Adrenal gland (tissue), 9 donors: ENCODE measurements at regions not wholly inside any gene's neighbourhood (a gene's known extent, or its start where the extent isn't known, plus 50 kb on each side); places are given as distances from the start of the nearest gene placed in this dataset.

Experiments
- DNase-seq, 7 donors: peaks; one replicate each; pipeline ENCODE4 v3.0.0-alpha.2; 2019 to 2020
- H3K27ac ChIP-seq, 5 donors: fragments of 200-600 bp; sonication (generic) in 4 of 5; 1 replicate in 3 of 5; 2 replicates in 2 of 5; pipeline versions ENCODE4 v1.5.1 to v1.8.0; 2016 to 2020; ENCODE audit warnings: mild to moderate bottlenecking in 1 of 5
- H3K27me3 ChIP-seq: fragments of 200-600 bp; 2 replicates; pipeline ENCODE4 v1.8.0; 2021
- H3K36me3 ChIP-seq, 2 donors: fragments of 200-600 bp; replicated peaks in 1 of 2; 1 replicate in 1 of 2; 2 replicates in 1 of 2; pipeline versions ENCODE4 v1.5.1 to v1.8.0; 2018 to 2022
- H3K4me1 ChIP-seq, 2 donors: fragments of 200-600 bp; replicated peaks in 1 of 2; 1 replicate in 1 of 2; 2 replicates in 1 of 2; pipeline versions ENCODE4 v1.5.1 to v1.8.0; 2018 to 2021
- H3K4me3 ChIP-seq, 4 donors: fragments of 200-600 bp; sonication (generic) in 3 of 4; one replicate each; pipeline ENCODE4 v1.5.1; 2016 to 2018
- H3K9me3 ChIP-seq, 3 donors: fragments of 200-600 bp; sonication (generic) in 1 of 3; replicated peaks in 1 of 3; 1 replicate in 2 of 3; 2 replicates in 1 of 3; pipeline versions ENCODE4 v1.5.1 to v1.8.0; 2016 to 2021
- CTCF ChIP-seq, 6 experiments: fragments of 450-650 bp in 4 of 6; fragments of 200-600 bp in 2 of 6; sonication (generic) in 1 of 6; IDR thresholded peaks; 1 replicate in 5 of 6; 2 replicates in 1 of 6; pipeline versions ENCODE4 v1.5.1 to v1.8.0; 2016 to 2021; ENCODE audit warnings: antibody characterized with exemption in 6 of 6, mild to moderate bottlenecking in 2 of 6, moderate library complexity in 1 of 6
- POLR2A ChIP-seq, 2 donors: fragments of 450-650 bp; IDR thresholded peaks; one replicate each; pipeline ENCODE4 v1.6.1; 2017; ENCODE audit warnings: antibody characterized with exemption in 2 of 2, mild to moderate bottlenecking in 2 of 2, moderate library complexity in 1 of 2
- WGBS, 4 donors: extraction: QIAGEN DNeasy Blood & Tissue Kit in 2 of 4; methylation state at CpG; one replicate each; pipeline versions ENCODE4 v1.1.5 to v1.1.7; 2013 to 2017; 5-methylcytosine and 5-hydroxymethylcytosine counted together
- intact Hi-C, 2 donors: fragments of 100-400 bp; cut with DNase I; formaldehyde crosslinking; loops; one replicate each; pipeline versions ENCODE4 v1.14.1 to v1.15.0; 2022 to 2023
- donor health status: healthy with polysubstance abuse.
- donor health status: Bipolar disorder and iron deficiency.
- donor health status: DM: yes; HTN: yes; CAD: no.
- donor health status: DM: no; HTN: no; CAD: no.
- donor health status: DM: no; HTN: no; CAD: no.

DNA sequence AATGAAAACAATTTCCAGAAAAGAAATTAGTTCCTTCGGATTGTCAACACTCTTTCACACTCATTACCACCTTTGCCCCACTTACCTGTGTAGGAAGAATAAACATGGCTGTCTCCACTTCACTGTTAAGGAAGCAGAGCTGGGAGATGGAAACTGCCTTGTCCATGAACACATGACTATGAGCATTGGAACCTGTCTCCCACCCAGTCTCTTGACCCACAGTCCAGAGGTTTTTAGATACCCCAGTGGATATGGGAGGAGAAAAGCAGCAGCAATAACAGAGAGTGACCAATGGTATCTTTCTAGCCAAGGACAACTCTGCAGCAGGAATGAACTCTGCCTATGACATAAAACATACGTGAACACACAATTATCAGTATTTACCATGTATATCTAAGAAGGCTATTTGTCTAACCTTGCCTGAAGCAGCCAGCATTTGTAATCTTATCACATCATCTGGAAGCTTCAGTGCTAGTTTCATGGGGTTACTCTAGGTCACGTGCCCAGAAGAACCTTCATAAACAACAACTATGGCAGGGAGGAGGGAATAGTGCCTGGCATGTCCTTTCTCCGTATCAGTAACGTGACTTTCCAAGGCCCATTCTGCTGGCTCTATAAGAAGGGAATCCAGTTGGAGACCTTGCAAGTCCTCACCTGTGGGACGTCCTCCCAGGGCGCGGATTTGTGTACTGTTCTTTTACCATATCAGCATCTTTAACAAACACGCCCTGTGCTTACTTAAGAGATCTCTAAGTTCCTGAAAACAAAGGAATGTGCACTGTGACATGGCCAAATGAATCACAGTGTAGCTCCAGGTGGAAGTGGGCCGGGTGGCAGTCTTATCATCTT is 221.8 kb upstream of the UBL3 start:
- H3K27me3 ChIP-seq, result no peaks in the 10 kb centered on the region
- no peaks in the 10 kb centered on the region for H3K4me1 ChIP-seq
- DNase-seq, result peak in 2 of 7 donors; percentile 14 to 25
- 43 to 58% (median 52%) methylated on average over 10 of the region's 10 CpGs for WGBS, 4 donors
- H3K4me3 ChIP-seq, result no peak overlapping the region
- H3K9me3 ChIP-seq, result no peaks in the 10 kb centered on the region
- H3K27ac ChIP-seq, result no peak overlapping the region
- TF ChIP-seq CTCF (IDR thresholded peaks at IDR 0.05) (no peak), POLR2A (IDR thresholded peaks at IDR 0.05) (no peak)
- intact Hi-C loops, result no loop called here
- no peaks in the 10 kb centered on the region for H3K36me3 ChIP-seq

- TF ChIP-seq CTCF (IDR thresholded peaks at IDR 0.05) (no peak), POLR2A (IDR thresholded peaks at IDR 0.05) (no peak)
- Histone ChIP-seq H3K27me3 (peaks cover 5% of the 10 kb centered on the region), H3K9me3 (no peaks in the 10 kb centered on the region), H3K4me3 (no peak overlapping the region), H3K36me3 (no peaks in the 10 kb centered on the region), H3K27ac (no peak overlapping the region), H3K4me1 (no peaks in the 10 kb centered on the region)
- no peak for DNase-seq
- intact Hi-C loops, result no loop called here
- 85 to 92% (median 88%) methylated on average over 4 of the region's 4 CpGs for WGBS, 4 donors
Observed at GRCh38 chr13:30065181-30065580, 214.8 kb upstream of the UBL3 start.

- intact Hi-C loops, result no loop called here
- no peaks in the 10 kb centered on the region for H3K4me1 ChIP-seq
Observed at GRCh38 chr13:30063892-30064291, 213.5 kb upstream of the UBL3 start.

DNA sequence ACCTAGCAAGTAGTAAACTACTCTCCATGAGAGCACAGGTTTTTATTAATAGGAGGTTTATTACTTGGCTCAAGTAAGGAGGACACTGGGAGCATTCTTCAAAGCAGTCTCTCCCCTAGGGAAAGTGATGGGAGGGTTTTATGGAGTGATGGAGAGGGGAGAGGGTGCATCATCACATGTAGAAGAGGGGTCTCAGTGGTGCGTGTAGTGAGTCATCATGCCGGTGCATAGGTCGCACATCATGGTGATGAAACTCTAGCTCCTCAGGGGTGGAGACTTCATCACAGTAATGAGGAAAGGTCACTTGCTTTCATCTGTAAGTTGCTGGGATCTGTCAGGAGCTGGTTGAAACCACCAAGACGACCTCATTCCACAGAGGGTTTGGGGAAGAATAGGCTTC is 210.8 kb upstream of the UBL3 start:
- intact Hi-C loops, result no loop called here
- no peak for DNase-seq
- Histone ChIP-seq H3K27me3 (peaks cover 5% of the 10 kb centered on the region), H3K36me3 (peaks cover 0 to 4% of the 10 kb centered on the region in 2 donors), H3K4me1 (no peaks in the 10 kb centered on the region), H3K9me3 (no peaks in the 10 kb centered on the region), H3K4me3 (no peak overlapping the region), H3K27ac (no peak overlapping the region)
- 56 to 78% (median 67%) methylated on average over 4 of the region's 4 CpGs for WGBS, 4 donors
- TF ChIP-seq POLR2A (IDR thresholded peaks at IDR 0.05), result no peak
- no peak for TF ChIP-seq CTCF (IDR thresholded peaks at IDR 0.05)

More at GRCh38 chr13:30063892-30064291, 213.5 kb upstream of the UBL3 start:
- Histone ChIP-seq H3K27ac (no peak overlapping the region), H3K36me3 (no peaks in the 10 kb centered on the region), H3K4me3 (no peak overlapping the region), H3K9me3 (no peaks in the 10 kb centered on the region), H3K27me3 (peaks cover 5% of the 10 kb centered on the region)
- 60 to 92% (median 89%) methylated on average over 3 of the region's 3 CpGs for WGBS, 4 donors
- TF ChIP-seq POLR2A (IDR thresholded peaks at IDR 0.05) (no peak), CTCF (IDR thresholded peaks at IDR 0.05) (no peak)
- DNase-seq, result no peak
